Umbilical cord (tissue), 1 donor: ENCODE measurements at regions not wholly inside any gene's neighbourhood (a gene's known extent, or its start where the extent isn't known, plus 50 kb on each side); places are given as distances from the start of the nearest gene placed in this dataset.

Source experiments
- DNase-seq: peaks from one replicate; pipeline ENCODE4 v3.0.0-alpha.2; 2015; ENCODE audit warnings: low spot score

DNA sequence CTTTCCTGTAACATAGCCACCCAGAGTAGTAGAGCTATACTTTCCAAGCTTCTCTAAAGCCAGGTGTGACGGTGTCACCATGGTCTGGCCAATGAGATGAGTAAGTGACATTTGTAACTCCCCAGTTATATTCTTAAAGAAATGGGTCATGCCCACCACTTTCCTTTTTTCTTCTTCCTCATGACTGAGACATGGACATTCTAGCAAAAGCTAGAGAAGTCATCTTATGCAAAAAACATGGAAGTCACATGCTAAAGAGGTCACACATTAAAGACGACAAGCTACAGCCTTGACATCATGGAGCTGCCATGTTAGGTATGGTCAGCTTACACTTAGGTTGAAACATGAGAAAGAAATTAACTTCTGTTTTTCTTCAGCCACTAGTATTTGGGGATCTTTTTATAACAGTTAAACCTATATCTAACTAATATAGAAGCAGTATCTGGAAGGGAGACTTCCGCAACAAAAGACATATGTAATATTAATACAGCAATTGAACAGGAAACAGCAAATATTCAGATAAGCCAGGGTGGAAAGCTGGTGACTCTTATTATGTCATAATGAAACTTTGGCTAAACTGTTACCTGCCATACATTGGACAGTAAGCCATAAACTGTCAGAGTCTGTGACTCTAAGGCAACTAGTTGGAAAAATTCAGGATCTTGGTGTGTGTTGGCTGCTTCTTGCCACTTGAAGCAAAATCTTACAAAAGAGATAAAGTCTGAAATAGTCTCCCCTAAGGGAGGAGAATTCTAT lies 54.7 kb upstream of the SNX2 start:
- DNase-seq: no peak

DNA sequence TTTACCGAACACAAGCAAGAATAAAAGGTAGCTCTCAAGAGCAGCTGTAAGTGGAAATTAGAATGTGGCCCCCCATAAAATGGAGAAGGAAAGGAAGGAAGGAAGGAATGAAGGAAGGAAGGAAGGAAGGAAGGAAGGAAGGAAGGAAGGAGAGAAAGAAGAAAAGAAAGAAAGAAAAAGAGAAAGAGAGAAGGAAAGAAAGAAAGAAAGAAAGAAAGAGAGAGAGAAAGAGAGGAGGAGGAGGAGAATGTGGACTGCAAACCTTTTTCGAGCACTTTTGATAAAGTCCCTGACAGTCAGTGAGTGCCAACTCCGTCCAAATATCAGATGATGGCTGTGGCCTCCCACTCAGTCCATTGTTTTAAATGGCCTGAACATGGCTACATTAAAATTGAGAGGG lies 53.8 kb upstream of the SNX2 start:
- no peak for DNase-seq

DNA sequence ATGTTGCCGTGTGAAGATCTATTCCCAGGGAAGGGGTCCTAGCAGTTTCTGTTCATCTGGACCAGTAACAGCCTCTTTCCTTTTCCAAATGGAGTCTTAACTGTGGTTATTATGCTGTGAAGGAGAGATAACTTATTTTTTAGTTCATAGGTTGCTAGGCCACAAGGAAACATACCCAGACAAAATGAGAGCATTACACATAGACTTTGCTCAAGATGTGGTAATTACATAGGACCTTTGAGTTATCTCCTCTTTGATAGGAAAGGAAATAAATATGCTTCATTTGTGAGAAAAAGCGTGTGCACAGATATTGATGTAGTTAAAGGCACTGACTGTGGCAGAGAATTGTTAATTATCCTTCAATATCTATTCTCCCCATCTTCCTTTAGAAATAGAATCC lies 52.5 kb upstream of the SNX2 start:
- DNase-seq: no peak

DNA sequence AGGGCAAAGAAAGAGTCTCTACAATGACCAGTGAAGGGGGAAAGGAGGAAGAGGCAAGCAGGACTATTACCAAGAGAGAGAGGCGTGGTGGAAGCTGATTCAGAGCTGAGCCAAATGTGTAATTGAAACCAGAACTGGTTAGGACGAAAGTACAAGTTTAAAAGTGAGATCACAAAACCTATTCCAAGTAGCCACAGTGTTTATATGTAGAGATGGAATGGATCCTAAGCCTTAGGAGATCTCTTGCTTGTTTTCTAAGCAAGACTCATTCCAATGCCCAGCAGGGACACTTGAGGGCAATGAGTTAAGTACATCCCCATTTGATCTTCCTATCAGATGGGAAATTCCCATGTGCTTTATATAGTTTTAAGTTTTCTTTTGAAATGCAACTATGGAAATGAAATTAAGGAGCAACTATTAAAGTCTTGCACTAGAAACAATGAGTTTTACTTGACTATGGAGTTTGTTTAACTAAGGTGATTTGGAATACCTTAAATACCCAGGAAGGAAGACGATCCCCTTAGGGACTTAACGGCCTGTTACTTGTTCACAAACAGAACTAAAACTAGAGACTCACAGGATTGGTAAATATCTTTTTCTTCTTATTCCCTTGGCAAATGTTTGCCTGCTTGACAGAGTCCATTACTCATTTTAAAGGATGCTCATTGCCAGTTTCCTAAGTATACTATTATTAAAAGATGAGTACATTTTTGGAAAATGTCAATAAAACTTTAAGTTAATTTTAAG lies 51.1 kb upstream of the SNX2 start:
- no peak for DNase-seq
